PFSK-1 (cell line): ENCODE measurements at regions not wholly inside any gene's neighbourhood (a gene's known extent, or its start where the extent isn't known, plus 50 kb on each side); places are given as distances from the start of the nearest gene placed in this dataset.

Source experiments
- FOXP2 ChIP-seq: optimal IDR thresholded peaks from 2 replicates; pipeline ENCODE3; 2011; ENCODE audit warnings: borderline replicate concordance, control low read depth, inconsistent platforms; ENCODE audit not compliant: insufficient read depth; ENCODE audit errors: extremely low read length, extremely low read depth
- POLR2AphosphoS5 ChIP-seq: IDR thresholded peaks from 2 replicates; pipeline ENCODE4 v1.6.1; 2012; ENCODE audit warnings: low read depth, mild to moderate bottlenecking, control low read depth, low read length, moderate library complexity
- SIN3A ChIP-seq: IDR thresholded peaks from 2 replicates; pipeline ENCODE4 v1.6.1; 2012; ENCODE audit warnings: mild to moderate bottlenecking, low read length, moderate library complexity, borderline replicate concordance; ENCODE audit not compliant: insufficient read depth
- TAF1 ChIP-seq: IDR thresholded peaks from 2 replicates; pipeline ENCODE4 v1.6.1; 2012; ENCODE audit warnings: low read length, control low read depth, borderline replicate concordance; ENCODE audit not compliant: insufficient read depth
- TF ChIP-seq, protein P1 (sequence below), 2 experiments: IDR thresholded peaks; 2 replicates each; pipeline versions ENCODE4 v1.6.1 to v1.8.0; 2011 to 2012; ENCODE audit warnings: low read depth in 2 of 2, low read length in 2 of 2, control low read depth in 1 of 2, inconsistent platforms in 1 of 2, mild to moderate bottlenecking in 1 of 2, moderate library complexity in 1 of 2; ENCODE audit not compliant: insufficient read depth in 1 of 2

DNA sequence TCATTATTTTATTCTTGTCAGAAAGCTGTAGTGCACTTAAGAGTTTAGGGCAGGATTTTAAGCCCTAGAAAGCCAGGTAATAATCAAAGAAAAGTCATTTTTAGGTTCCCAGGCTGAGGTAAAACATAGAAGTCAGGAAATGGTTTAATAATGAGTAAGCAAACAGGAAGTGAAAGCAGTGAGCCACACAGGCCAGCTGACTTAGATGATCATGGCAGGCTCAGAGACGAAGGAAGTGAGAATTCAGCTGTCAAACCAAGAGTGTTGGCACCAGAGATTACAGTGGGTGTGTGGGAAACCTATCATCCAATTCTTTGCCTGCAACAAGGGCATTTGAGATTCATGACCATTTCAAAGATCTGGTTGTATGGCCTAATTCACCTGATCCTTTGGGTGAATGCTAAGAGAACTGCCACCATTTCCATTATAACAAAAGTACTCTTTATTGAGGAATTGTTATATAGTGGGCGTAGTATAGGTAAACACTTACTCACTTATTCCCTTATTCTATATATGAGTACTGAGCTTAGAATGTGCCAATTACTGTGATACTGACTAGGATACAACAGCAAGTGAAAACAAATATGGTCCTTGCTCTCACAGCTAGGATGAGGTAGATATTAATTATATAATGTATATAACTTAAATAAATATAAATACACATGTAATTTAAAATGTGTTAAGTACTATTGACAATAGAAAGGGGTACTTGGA is 103.7 kb upstream of the EDNRB start:
- TF ChIP-seq SIN3A (no peak), POLR2AphosphoS5 (no peak)

DNA sequence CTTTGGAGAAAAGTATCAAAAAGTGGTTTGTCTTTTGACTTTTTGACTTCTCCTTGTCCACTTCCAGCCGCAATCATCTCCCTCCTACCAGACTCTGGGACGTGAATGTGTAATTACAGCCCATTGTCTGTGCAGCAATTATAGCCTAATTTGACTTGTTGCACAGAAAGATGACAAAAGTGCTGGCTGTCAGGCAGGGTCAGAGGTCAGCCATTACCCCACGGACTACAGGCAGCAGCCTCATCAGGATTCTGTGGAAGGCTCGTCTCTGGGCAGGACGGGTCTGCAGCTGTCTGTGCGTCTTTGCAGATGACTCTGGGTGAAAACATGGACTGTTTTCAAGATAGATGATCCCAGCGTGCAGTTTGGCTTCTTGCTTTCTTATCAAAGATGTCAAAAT is 102.2 kb upstream of the EDNRB start:
- TF ChIP-seq TAF1, result no peak
- no peak for TF ChIP-seq POLR2AphosphoS5
- TF ChIP-seq FOXP2, result no peak
- TF ChIP-seq, protein P1, sequence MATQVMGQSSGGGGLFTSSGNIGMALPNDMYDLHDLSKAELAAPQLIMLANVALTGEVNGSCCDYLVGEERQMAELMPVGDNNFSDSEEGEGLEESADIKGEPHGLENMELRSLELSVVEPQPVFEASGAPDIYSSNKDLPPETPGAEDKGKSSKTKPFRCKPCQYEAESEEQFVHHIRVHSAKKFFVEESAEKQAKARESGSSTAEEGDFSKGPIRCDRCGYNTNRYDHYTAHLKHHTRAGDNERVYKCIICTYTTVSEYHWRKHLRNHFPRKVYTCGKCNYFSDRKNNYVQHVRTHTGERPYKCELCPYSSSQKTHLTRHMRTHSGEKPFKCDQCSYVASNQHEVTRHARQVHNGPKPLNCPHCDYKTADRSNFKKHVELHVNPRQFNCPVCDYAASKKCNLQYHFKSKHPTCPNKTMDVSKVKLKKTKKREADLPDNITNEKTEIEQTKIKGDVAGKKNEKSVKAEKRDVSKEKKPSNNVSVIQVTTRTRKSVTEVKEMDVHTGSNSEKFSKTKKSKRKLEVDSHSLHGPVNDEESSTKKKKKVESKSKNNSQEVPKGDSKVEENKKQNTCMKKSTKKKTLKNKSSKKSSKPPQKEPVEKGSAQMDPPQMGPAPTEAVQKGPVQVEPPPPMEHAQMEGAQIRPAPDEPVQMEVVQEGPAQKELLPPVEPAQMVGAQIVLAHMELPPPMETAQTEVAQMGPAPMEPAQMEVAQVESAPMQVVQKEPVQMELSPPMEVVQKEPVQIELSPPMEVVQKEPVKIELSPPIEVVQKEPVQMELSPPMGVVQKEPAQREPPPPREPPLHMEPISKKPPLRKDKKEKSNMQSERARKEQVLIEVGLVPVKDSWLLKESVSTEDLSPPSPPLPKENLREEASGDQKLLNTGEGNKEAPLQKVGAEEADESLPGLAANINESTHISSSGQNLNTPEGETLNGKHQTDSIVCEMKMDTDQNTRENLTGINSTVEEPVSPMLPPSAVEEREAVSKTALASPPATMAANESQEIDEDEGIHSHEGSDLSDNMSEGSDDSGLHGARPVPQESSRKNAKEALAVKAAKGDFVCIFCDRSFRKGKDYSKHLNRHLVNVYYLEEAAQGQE (IDR thresholded peaks at IDR 0.05; ENCODE audit: insufficient read depth in 1 of 2, low read depth in 2 of 2, low read length in 2 of 2), result no peak
- TF ChIP-seq SIN3A, result no peak

DNA sequence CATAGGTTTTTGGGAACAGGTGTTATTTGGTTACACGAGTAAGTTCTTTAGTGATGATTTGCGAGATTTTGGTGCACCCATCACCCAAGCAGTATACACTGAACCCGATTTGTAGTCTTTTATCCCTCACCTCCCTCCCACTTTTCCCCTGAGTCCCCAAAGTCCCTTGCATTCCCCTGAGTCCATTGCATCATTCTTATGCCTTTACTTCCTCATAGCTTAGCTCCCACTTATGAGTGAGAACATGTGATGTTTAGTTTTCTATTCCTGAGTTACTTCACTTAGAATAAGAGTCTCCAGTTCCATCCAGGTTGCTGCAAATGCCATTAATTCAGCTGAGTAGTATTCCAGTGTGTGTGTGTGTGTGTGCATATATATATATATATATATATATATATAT is 97.2 kb upstream of the EDNRB start:
- TF ChIP-seq SIN3A (no peak), TAF1 (no peak), POLR2AphosphoS5 (no peak), FOXP2 (no peak)
- TF ChIP-seq, protein P1 (IDR thresholded peaks at IDR 0.05; ENCODE audit: insufficient read depth in 1 of 2, low read depth in 2 of 2, low read length in 2 of 2), result no peak

DNA sequence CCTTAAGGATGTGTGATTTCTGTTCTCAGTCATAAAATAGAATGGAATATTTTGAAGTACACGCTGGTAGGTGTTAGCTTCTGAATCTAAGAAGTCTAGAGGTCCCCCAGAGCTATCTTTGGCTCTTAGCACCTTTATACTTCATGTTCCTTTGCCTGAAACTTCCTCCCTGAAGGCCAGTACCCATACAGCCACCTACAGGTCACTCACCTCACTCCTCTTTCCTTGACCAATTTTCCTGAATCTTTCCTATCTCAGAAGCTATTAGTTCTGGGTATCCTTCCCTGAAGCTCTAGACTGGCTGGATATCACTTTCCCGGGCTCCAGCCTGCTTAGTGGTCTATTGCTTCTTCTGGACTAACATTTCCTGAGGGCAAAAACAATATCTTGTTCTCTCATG is 93.4 kb upstream of the EDNRB start:
- TF ChIP-seq SIN3A, result no peak
- TF ChIP-seq FOXP2, result no peak
- no peak for TF ChIP-seq TAF1

DNA sequence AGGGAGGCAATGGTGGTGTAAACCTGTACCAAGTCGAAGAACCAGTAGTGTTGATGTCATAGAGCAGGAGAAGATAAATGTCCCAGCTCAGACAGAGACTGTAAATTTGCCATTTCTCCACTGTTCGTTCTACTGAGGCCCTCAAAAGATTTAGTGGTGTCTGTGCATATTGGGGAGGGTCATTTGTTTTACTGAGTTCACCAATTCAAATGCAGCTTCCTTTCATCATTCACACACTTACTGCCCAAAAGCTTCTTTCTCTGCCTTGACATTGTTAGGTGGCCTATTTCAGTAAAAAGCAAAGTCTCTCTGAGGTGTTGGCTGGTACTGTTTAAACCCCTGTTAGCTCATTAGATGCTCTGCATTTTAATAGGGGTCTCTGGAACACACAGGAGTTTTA is 86.2 kb upstream of the EDNRB start:
- TF ChIP-seq, protein P1 (IDR thresholded peaks at IDR 0.05; ENCODE audit: insufficient read depth in 1 of 2, low read depth in 2 of 2, low read length in 2 of 2), result no peak
- TF ChIP-seq POLR2AphosphoS5 (no peak), SIN3A (no peak), TAF1 (no peak)

DNA sequence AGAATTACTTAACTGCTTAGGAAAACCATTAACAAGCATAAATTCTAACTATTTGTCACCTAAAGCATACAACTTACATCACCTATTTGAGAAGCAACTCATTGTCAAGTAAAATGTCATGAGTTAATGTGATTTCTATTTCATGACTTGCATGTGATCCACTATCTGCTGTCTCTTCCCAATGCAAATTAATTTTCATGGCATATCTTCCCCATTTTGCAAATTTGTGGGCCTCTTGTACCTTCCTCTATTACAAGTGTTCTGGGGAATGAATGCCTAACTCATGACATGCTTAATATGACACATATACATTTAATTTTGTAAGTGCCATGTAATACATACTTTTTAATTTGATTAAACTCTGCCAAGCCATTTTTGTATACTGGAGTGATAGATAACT is 81.1 kb upstream of the EDNRB start:
- TF ChIP-seq, protein P1 (IDR thresholded peaks at IDR 0.05; ENCODE audit: insufficient read depth in 1 of 2, low read depth in 2 of 2, low read length in 2 of 2), result no peak
- TF ChIP-seq SIN3A (no peak), TAF1 (no peak), POLR2AphosphoS5 (no peak), FOXP2 (no peak)
